Activated CD8-positive, alpha-beta T cell treated with anti-CD3 and anti-CD28 coated beads for 36 hours (primary cell): ENCODE measurements at regions not wholly inside any gene's neighbourhood (a gene's known extent, or its start where the extent isn't known, plus 50 kb on each side); places are given as distances from the start of the nearest gene placed in this dataset.

Experiments
- ATAC-seq: fragments of 200-7000 bp; cut with Tn5 transposase; one replicate; pipeline ENCODE4 v1.10.0; 2021; ENCODE audit warnings: mild to moderate bottlenecking, moderate library complexity
- CTCF ChIA-PET: fragments of 350-600 bp; sonication (Branson Sonifier 250); formaldehyde crosslinking; loops from one replicate; lab custom pipeline; 2021; ENCODE audit warnings: antibody characterized with exemption; lab: Charles Lee
- POLR2A ChIA-PET: fragments of 350-600 bp; sonication (Branson Sonifier 250); formaldehyde crosslinking; loops from one replicate; lab custom pipeline; 2021; ENCODE audit warnings: antibody characterized with exemption; lab: Charles Lee
- DNase-seq: peaks from one replicate; pipeline ENCODE4 v3.0.0-alpha.2; 2020
- H3K27ac Mint-ChIP-seq: one replicate; pipeline ENCODE4 v1.8.0; 2021; ENCODE audit warnings: mild to moderate bottlenecking, mixed read lengths
- H3K27me3 Mint-ChIP-seq: one replicate; pipeline ENCODE4 v1.8.0; 2021; ENCODE audit warnings: mixed read lengths
- H3K36me3 Mint-ChIP-seq: one replicate; pipeline ENCODE4 v1.8.0; 2021; ENCODE audit warnings: low read depth, mixed read lengths
- H3K4me1 Mint-ChIP-seq: one replicate; pipeline ENCODE4 v1.8.0; 2021; ENCODE audit warnings: low read depth, mixed read lengths
- H3K4me3 Mint-ChIP-seq: one replicate; pipeline ENCODE4 v1.8.0; 2021; ENCODE audit warnings: mild to moderate bottlenecking, moderate library complexity, mixed read lengths
- H3K9me3 Mint-ChIP-seq: one replicate; pipeline ENCODE4 v1.8.0; 2021; ENCODE audit warnings: mixed read lengths
- CTCF ChIP-seq: fragments of 200-600 bp; IDR thresholded peaks from one replicate; pipeline ENCODE4 v1.8.0; 2022; ENCODE audit warnings: antibody characterized with exemption, mild to moderate bottlenecking
- intact Hi-C: fragments of 100-400 bp; cut with micrococcal nuclease; formaldehyde crosslinking; loops from one replicate; pipeline ENCODE4 v1.10.0; 2022

GRCh38 chr4:177119021-177119471, 190.6 kb upstream of the NEIL3 start:
- ATAC-seq: no peak
- no peaks in the 10 kb centered on the region for H3K4me1 Mint-ChIP-seq

GRCh38 chr4:177119691-177120090, 190.0 kb upstream of the NEIL3 start:
- DNase-seq (no peak), ATAC-seq (no peak)
- H3K27ac Mint-ChIP-seq: no peak overlapping the region
- peaks cover under 1% of the 10 kb centered on the region for H3K27me3 Mint-ChIP-seq
- no peak overlapping the region for H3K4me3 Mint-ChIP-seq
- H3K4me1 Mint-ChIP-seq: no peaks in the 10 kb centered on the region
- POLR2A ChIA-PET: no interaction called here
- CTCF ChIA-PET: no interaction called here
- TF ChIP-seq CTCF: no peak
- H3K36me3 Mint-ChIP-seq: no peaks in the 10 kb centered on the region
- H3K9me3 Mint-ChIP-seq: peaks cover 3% of the 10 kb centered on the region
- intact Hi-C loops: no loop called here

More at GRCh38 chr4:177119021-177119471, 190.6 kb upstream of the NEIL3 start:
- intact Hi-C loops: no loop called here
- H3K27me3 Mint-ChIP-seq: no peaks in the 10 kb centered on the region
- TF ChIP-seq CTCF: no peak
- DNase-seq: no peak
- H3K36me3 Mint-ChIP-seq: no peaks in the 10 kb centered on the region
- no peak overlapping the region for H3K27ac Mint-ChIP-seq
- no peak overlapping the region for H3K4me3 Mint-ChIP-seq
- peaks cover 3% of the 10 kb centered on the region for H3K9me3 Mint-ChIP-seq
- CTCF ChIA-PET: no interaction called here
- POLR2A ChIA-PET: no interaction called here

GRCh38 chr4:177123811-177124210, 185.9 kb upstream of the NEIL3 start:
- intact Hi-C loops: no loop called here
- Mint-ChIP-seq H3K27ac (no peak overlapping the region), H3K27me3 (peaks cover 1% of the 10 kb centered on the region), H3K4me3 (no peak overlapping the region), H3K9me3 (peaks cover 15% of the 10 kb centered on the region), H3K4me1 (no peaks in the 10 kb centered on the region), H3K36me3 (no peaks in the 10 kb centered on the region)
- DNase-seq (no peak), ATAC-seq (no peak)
- no peak for TF ChIP-seq CTCF
- ChIA-PET POLR2A (no interaction called here), CTCF (no interaction called here)

- Mint-ChIP-seq H3K9me3 (peaks cover 20% of the 10 kb centered on the region), H3K36me3 (no peaks in the 10 kb centered on the region), H3K4me1 (no peaks in the 10 kb centered on the region), H3K27ac (no peak overlapping the region), H3K27me3 (peaks cover 1% of the 10 kb centered on the region), H3K4me3 (no peak overlapping the region)
- ChIA-PET POLR2A (no interaction called here), CTCF (no interaction called here)
- intact Hi-C loops: no loop called here
- ATAC-seq (no peak), DNase-seq (no peak)
- no peak for TF ChIP-seq CTCF
Observed at GRCh38 chr4:177124349-177125064, 185.2 kb upstream of the NEIL3 start.

GRCh38 chr4:177125656-177126055, 184.0 kb upstream of the NEIL3 start:
- no peak for TF ChIP-seq CTCF
- Mint-ChIP-seq H3K27ac (no peak overlapping the region), H3K9me3 (peaks cover 23% of the 10 kb centered on the region), H3K4me3 (no peak overlapping the region), H3K36me3 (no peaks in the 10 kb centered on the region), H3K27me3 (peaks cover 1% of the 10 kb centered on the region), H3K4me1 (no peaks in the 10 kb centered on the region)
- ATAC-seq (no peak), DNase-seq (no peak)
- intact Hi-C loops: no loop called here
- CTCF ChIA-PET: no interaction called here
- POLR2A ChIA-PET: no interaction called here
